Activated CD8-positive, alpha-beta memory T cell treated with anti-CD3 and anti-CD28 coated beads, Interleukin-2, amount 10 ng/mL, durations not matched to agents 7 days and 5 days (primary cell): ENCODE measurements at regions not wholly inside any gene's neighbourhood (a gene's known extent, or its start where the extent isn't known, plus 50 kb on each side); places are given as distances from the start of the nearest gene placed in this dataset.

Source experiments
- ATAC-seq: fragments of 150-1000 bp; cut with Tn5 transposase; one replicate; pipeline ENCODE4 v1.10.0; 2021; ENCODE audit warnings: moderate library complexity
- CTCF ChIA-PET: fragments of 350-600 bp; sonication (Branson Sonifier 250); formaldehyde crosslinking; loops from one replicate; lab custom pipeline; 2021; ENCODE audit warnings: antibody characterized with exemption; lab: Charles Lee
- DNase-seq: peaks from one replicate; pipeline ENCODE4 v3.0.0-alpha.2; 2020
- H3K27ac Mint-ChIP-seq: one replicate; pipeline ENCODE4 v1.8.0; 2021; ENCODE audit warnings: mild to moderate bottlenecking, mixed read lengths
- H3K27me3 Mint-ChIP-seq: one replicate; pipeline ENCODE4 v1.8.0; 2021; ENCODE audit warnings: mixed read lengths
- H3K36me3 Mint-ChIP-seq: one replicate; pipeline ENCODE4 v1.8.0; 2021; ENCODE audit warnings: mild to moderate bottlenecking, mixed read lengths
- H3K4me1 Mint-ChIP-seq: one replicate; pipeline ENCODE4 v1.8.0; 2021; ENCODE audit warnings: mixed read lengths
- H3K4me3 Mint-ChIP-seq: one replicate; pipeline ENCODE4 v1.8.0; 2021; ENCODE audit warnings: mild to moderate bottlenecking, moderate library complexity, mixed read lengths
- H3K9me3 Mint-ChIP-seq: one replicate; pipeline ENCODE4 v1.8.0; 2022; ENCODE audit warnings: low read depth, mixed read lengths

GRCh38 chr2:65557616-65558573 lies 125.5 kb upstream of the SPRED2 start:
- no peak for ATAC-seq
- Mint-ChIP-seq H3K27ac (no peak overlapping the region), H3K27me3 (peaks cover 31% of the 10 kb centered on the region), H3K36me3 (no peaks in the 10 kb centered on the region), H3K4me3 (no peak overlapping the region), H3K4me1 (peaks cover 13% of the 10 kb centered on the region), H3K9me3 (no peaks in the 10 kb centered on the region)
- no peak for DNase-seq
- CTCF ChIA-PET = no interaction called here

GRCh38 chr2:65554765-65555591 lies 122.6 kb upstream of the SPRED2 start:
- peak; percentile 45 for ATAC-seq
- H3K36me3 Mint-ChIP-seq = no peaks in the 10 kb centered on the region
- DNase-seq = no peak
- CTCF ChIA-PET = interaction anchor here (1.1 to 1.3 kb wide), 2 partner anchors 70 to 291 kb away, joined by 3 read pairs; no protein-coding TSS in a partner anchor
- no peak overlapping the region for H3K27ac Mint-ChIP-seq
- peaks cover 13% of the 10 kb centered on the region for H3K4me1 Mint-ChIP-seq
- H3K27me3 Mint-ChIP-seq = peaks cover 34% of the 10 kb centered on the region
- no peaks in the 10 kb centered on the region for H3K9me3 Mint-ChIP-seq
- no peak overlapping the region for H3K4me3 Mint-ChIP-seq

DNA sequence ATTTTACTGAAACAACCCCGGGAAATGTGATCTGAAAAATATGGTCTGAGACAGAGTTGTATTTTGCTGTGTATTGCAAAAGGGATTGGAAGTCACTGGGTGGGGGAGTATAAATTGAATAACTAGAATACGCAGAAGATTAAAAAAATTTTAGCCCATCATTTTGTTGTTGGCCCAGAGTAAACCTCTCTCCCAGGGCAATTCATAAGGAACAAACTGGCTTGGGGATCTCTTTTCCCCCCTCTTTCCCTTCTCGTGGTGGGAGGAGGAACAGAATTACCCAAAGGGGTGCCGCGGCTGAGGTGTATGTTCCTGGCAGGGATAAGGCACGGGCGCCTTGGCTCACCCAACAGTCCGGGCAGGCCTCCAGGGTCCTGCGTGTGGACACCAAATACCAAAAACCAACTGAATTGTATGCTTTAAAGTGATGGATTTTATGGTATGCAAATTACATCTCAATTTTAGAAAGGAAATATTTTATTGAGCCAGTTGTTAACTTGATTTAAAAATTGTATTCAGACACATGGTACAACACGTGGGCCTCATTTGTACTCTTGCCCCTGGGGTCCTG lies 121.2 kb upstream of the SPRED2 start:
- no peak for DNase-seq
- H3K36me3 Mint-ChIP-seq = no peaks in the 10 kb centered on the region
- CTCF ChIA-PET = interaction anchor here (0.6 to 1.3 kb wide), 5 partner anchors 13 to 715 kb away, joined by 3 read pairs; no protein-coding TSS in a partner anchor
- H3K4me1 Mint-ChIP-seq = peaks cover 13% of the 10 kb centered on the region
- H3K9me3 Mint-ChIP-seq = no peaks in the 10 kb centered on the region
- H3K4me3 Mint-ChIP-seq = no peak overlapping the region
- peaks cover 28% of the 10 kb centered on the region for H3K27me3 Mint-ChIP-seq
- H3K27ac Mint-ChIP-seq = no peak overlapping the region
- ATAC-seq = no peak

GRCh38 chr2:65551528-65551927 lies 119.1 kb upstream of the SPRED2 start:
- H3K27ac Mint-ChIP-seq = no peak overlapping the region
- H3K36me3 Mint-ChIP-seq = no peaks in the 10 kb centered on the region
- no peak for DNase-seq
- no peak for ATAC-seq
- peaks cover 20% of the 10 kb centered on the region for H3K27me3 Mint-ChIP-seq
- no peaks in the 10 kb centered on the region for H3K9me3 Mint-ChIP-seq
- CTCF ChIA-PET = interaction anchor here (0.9 kb wide), 1 partner anchor 9 kb away, joined by 3 read pairs; no protein-coding TSS in a partner anchor
- peaks cover 13% of the 10 kb centered on the region for H3K4me1 Mint-ChIP-seq
- H3K4me3 Mint-ChIP-seq = no peak overlapping the region

DNA sequence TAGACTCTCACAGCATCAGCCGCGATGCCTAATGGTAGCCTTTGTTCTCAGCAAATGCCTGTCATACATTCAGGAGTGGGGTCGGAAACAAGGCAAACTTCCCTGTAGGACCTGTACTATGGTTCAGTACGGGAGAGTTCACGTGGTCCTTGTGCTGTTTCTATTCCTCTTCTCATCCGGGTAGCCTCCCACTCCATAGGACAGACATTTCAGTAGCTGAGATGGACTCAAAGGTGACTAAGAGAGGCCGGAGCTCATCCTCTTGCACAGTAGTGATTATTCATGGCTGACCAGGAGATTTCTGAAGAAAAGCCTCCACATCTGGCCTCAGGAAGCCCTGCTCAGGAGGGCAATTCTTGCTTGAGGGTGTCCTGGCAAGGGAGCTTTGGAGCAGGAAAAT lies 117.8 kb upstream of the SPRED2 start:
- no peak overlapping the region for H3K27ac Mint-ChIP-seq
- H3K27me3 Mint-ChIP-seq = peaks cover 13% of the 10 kb centered on the region
- H3K36me3 Mint-ChIP-seq = no peaks in the 10 kb centered on the region
- CTCF ChIA-PET = no interaction called here
- DNase-seq = no peak
- H3K9me3 Mint-ChIP-seq = no peaks in the 10 kb centered on the region
- no peak for ATAC-seq
- H3K4me3 Mint-ChIP-seq = no peak overlapping the region
- peaks cover 13% of the 10 kb centered on the region for H3K4me1 Mint-ChIP-seq

DNA sequence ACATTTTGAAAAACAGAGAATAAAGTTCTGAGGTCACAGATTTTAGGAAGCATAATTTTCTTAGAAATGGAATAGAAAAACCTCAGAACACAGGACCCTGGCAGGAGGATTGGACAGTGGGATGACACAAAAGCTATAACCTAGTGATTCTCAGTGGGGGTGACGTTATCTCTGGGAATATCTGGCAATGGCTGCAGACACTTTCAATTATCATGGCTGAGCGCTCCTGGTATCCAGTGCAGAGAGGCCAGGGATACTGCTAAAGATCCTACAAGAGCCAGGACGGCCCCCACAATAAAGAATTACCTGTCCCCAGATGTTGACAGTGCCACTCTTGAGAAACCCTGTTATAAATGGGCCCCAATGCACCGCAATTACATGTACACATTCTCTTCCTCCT lies 117.2 kb upstream of the SPRED2 start:
- ATAC-seq (no peak), DNase-seq (no peak)
- Mint-ChIP-seq H3K4me3 (no peak overlapping the region), H3K4me1 (peaks cover 7% of the 10 kb centered on the region), H3K36me3 (no peaks in the 10 kb centered on the region), H3K27me3 (peaks cover 8% of the 10 kb centered on the region), H3K9me3 (no peaks in the 10 kb centered on the region), H3K27ac (no peak overlapping the region)
- CTCF ChIA-PET = no interaction called here

- H3K4me3 Mint-ChIP-seq = no peak overlapping the region
Measured at GRCh38 chr2:65549257-65549627, 116.8 kb upstream of the SPRED2 start.

GRCh38 chr2:65548576-65549256 lies 116.3 kb upstream of the SPRED2 start:
- Mint-ChIP-seq H3K27me3 (peaks cover 6% of the 10 kb centered on the region), H3K4me1 (peaks cover 3% of the 10 kb centered on the region), H3K27ac (no peak overlapping the region), H3K36me3 (no peaks in the 10 kb centered on the region), H3K9me3 (no peaks in the 10 kb centered on the region), H3K4me3 (no peak overlapping the region)
- no peak for ATAC-seq
- CTCF ChIA-PET = no interaction called here
- DNase-seq = no peak

More at GRCh38 chr2:65549257-65549627, 116.8 kb upstream of the SPRED2 start:
- H3K27me3 Mint-ChIP-seq = peaks cover 6% of the 10 kb centered on the region
- H3K36me3 Mint-ChIP-seq = no peaks in the 10 kb centered on the region
- ATAC-seq (no peak), DNase-seq (no peak)
- H3K4me1 Mint-ChIP-seq = peaks cover 5% of the 10 kb centered on the region
- H3K27ac Mint-ChIP-seq = no peak overlapping the region
- H3K9me3 Mint-ChIP-seq = no peaks in the 10 kb centered on the region
- CTCF ChIA-PET = no interaction called here

DNA sequence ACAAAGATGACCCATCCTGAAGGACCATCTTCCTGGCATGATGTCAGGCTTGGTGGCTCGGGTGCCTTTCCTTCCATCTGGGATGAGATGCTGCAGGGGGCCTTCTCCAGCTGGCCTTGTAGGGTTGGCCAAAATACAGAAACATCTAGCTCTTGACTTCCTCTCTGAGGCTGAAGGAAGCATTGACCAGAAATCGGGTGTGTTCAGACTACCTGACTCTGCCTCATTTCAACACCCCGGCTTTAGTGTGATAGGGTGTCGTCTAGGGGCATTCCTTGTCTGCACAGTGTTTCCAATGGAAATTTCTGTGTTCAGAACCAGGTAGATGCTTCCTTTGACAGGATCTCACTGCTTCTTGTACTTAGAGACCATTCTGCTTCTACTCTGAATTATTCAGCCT lies 115.7 kb upstream of the SPRED2 start:
- no peak overlapping the region for H3K27ac Mint-ChIP-seq
- CTCF ChIA-PET = interaction anchor here (0.8 kb wide), 1 partner anchor 26 kb away, joined by 4 read pairs; no protein-coding TSS in a partner anchor
- H3K9me3 Mint-ChIP-seq = no peaks in the 10 kb centered on the region
- no peak for ATAC-seq
- no peak for DNase-seq
- no peaks in the 10 kb centered on the region for H3K4me1 Mint-ChIP-seq
- peaks cover 6% of the 10 kb centered on the region for H3K27me3 Mint-ChIP-seq
- H3K36me3 Mint-ChIP-seq = no peaks in the 10 kb centered on the region
- H3K4me3 Mint-ChIP-seq = no peak overlapping the region

DNA sequence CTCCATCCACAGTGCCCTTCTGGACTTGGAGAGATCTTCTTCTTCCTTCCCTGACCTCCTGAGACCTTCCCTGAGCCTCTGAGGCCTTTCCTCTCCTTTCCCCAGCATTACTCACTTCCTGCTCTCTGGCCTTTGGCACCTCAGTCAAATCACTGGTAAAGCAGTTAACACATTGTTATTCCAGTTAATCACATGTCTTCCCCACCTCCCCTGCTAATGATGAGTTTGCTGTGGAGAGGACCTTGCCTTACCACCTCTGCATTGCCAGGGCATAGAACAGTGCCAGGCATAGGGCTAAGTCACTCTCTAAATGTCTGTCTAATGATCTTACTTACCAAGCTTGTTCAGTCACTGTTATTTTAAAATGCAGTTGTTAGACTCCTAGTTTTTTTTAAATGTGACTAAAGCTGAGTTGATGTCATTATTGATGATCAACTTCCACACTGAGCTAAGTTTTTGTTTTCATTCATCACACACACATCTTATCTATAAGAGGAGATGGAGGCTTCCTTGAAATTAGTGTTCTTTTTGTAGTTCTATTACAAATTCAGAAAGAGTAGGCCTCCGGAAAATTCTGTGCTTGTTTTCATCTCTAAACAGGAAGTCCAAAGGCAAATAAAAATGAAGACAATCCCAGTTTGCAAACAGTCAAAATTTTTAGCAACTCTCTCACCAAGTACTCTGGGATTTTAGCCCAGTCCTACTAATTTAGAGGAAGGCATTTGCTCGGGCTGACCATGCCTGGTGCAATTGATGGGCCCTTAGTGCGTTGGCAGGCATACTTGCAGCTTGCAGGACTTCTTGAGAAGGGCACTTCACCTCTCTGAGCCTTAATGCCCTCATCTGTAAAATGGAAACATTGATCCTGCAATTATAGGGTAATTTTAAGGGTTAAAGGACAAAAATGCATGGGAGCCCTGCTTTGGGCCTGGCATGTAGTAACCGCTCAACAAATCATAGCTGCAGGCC lies 113.7 kb upstream of the SPRED2 start:
- DNase-seq (no peak), ATAC-seq (no peak)
- H3K9me3 Mint-ChIP-seq = no peaks in the 10 kb centered on the region
- H3K36me3 Mint-ChIP-seq = no peaks in the 10 kb centered on the region
- no peak overlapping the region for H3K27ac Mint-ChIP-seq
- no peak overlapping the region for H3K4me3 Mint-ChIP-seq
- peaks cover 6% of the 10 kb centered on the region for H3K27me3 Mint-ChIP-seq
- no peaks in the 10 kb centered on the region for H3K4me1 Mint-ChIP-seq
- CTCF ChIA-PET = no interaction called here

DNA sequence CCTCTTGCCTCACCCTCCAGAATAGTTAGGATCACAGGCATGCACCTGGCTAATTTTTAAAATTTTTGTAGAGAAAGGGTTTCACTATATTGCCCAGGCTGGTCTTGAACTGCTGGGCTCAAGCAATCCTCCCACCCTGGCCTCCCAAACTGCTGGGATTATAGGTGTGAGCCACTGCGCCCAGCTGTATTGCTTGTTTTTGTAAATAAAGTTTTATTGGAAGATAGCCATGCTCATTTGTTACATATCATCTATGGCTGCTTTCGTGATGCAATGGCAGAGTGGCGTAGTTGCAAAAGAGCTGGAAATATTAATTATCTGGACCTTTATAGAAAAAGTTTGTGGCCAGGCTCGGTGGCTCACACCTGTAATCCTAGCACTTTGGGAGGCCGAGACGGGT lies 109.4 kb upstream of the SPRED2 start:
- ATAC-seq (no peak), DNase-seq (no peak)
- Mint-ChIP-seq H3K27me3 (peaks cover 7% of the 10 kb centered on the region), H3K36me3 (no peaks in the 10 kb centered on the region), H3K9me3 (no peaks in the 10 kb centered on the region), H3K4me1 (no peaks in the 10 kb centered on the region), H3K27ac (no peak overlapping the region), H3K4me3 (no peak overlapping the region)
- CTCF ChIA-PET = no interaction called here

DNA sequence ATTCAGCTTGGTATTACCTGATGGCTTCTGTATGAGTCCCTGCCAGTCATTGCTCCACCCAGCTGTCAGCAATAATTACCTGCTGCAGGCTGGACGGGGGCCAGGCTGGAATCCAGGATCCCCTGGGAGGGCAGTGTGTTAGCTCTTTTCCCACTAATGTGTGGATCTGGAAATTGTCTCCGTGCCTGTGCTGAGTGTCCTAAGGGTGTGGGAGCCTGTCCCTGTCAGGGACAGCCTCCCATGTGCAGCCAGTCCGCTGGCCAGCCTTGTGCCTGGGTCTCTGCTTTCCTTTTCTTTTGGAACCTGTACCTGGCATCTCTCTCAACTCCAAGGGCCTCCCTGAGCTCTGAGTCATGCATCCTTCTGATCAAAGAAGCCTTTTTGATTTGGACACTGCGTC lies 107.2 kb upstream of the SPRED2 start:
- Mint-ChIP-seq H3K4me1 (no peaks in the 10 kb centered on the region), H3K27ac (no peak overlapping the region)
- CTCF ChIA-PET = no interaction called here

More for the DNA sequence above, 107.2 kb upstream of the SPRED2 start:
- no peak for DNase-seq
- no peak overlapping the region for H3K4me3 Mint-ChIP-seq
- ATAC-seq = no peak
- H3K9me3 Mint-ChIP-seq = no peaks in the 10 kb centered on the region
- H3K36me3 Mint-ChIP-seq = no peaks in the 10 kb centered on the region
- H3K27me3 Mint-ChIP-seq = peaks cover 7% of the 10 kb centered on the region
